NOMO-1 treated with dmso at 0.1 percent for 144 hours (cell line): ENCODE measurements at regions not wholly inside any gene's neighbourhood (a gene's known extent, or its start where the extent isn't known, plus 50 kb on each side); places are given as distances from the start of the nearest gene placed in this dataset.
"Not testable (repeated sequence)": the region's sequence is repeated elsewhere in the genome, so short reads cannot be mapped to it uniquely, and the experiment has no call there.

ENCODE experiments used
- DNase-seq: peaks from one replicate; lab custom pipeline; 2025; ENCODE audit not compliant: unreplicated experiment; lab: John Stamatoyannopoulos, UW

GRCh38 chr2:186354160-186354559 is 131.9 kb upstream of the ZC3H15 start:
- DNase-seq, result not testable (repeated sequence)

DNA sequence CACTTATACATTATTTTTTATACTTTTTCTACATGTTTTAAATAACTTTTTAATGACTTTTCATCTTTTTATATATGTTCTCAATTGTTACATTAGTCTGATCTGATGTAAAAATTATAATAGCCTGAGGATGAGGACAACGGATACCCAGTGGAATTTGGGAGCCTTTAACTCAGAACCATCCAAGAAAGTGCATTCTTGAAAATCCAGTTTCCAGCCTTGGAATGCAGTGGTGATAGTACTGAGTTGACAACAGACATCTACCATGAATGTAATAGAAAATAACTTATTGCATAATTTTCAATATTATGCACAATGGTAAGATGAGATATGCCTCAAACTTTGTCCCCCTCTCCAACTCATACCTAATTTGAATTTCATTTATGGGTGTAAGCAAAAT is 120.7 kb upstream of the ZC3H15 start:
- DNase-seq, result no peak

- no peak for DNase-seq
Measured at GRCh38 chr2:186379052-186379451, 107.0 kb upstream of the ZC3H15 start.

DNA sequence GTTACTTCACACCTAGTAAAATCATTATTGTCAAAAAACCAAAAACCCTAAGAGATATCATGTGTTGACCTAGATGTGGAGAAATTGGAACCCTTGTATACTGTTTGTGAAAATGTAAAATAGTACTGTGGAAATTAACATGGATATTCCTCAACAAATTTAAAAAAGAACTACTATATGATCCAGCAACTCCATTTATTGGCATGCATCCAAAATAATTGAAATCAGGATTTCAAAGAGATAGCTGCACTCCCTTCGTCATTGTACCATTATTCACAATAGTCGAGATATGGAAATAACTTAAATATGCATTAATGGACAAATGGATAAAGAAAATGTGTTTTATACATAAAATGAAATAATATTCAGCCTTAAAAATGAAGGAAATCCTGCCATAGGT is 105.3 kb upstream of the ZC3H15 start:
- DNase-seq, result no peak

- no peak for DNase-seq
Measured at GRCh38 chr2:186381573-186381972, 104.5 kb upstream of the ZC3H15 start.

- DNase-seq, result no peak
Measured at GRCh38 chr2:186382932-186383331, 103.1 kb upstream of the ZC3H15 start.

- no peak for DNase-seq
Measured at GRCh38 chr2:186384226-186384625, 101.8 kb upstream of the ZC3H15 start.

GRCh38 chr2:186385638-186386201 is 100.3 kb upstream of the ZC3H15 start:
- not testable (repeated sequence) for DNase-seq

GRCh38 chr2:186399082-186399644 is 86.9 kb upstream of the ZC3H15 start:
- DNase-seq, result no peak

GRCh38 chr2:186405842-186406241 is 80.2 kb upstream of the ZC3H15 start:
- DNase-seq, result no peak

- no peak for DNase-seq
Measured at GRCh38 chr2:186407611-186408010, 78.4 kb upstream of the ZC3H15 start.

DNA sequence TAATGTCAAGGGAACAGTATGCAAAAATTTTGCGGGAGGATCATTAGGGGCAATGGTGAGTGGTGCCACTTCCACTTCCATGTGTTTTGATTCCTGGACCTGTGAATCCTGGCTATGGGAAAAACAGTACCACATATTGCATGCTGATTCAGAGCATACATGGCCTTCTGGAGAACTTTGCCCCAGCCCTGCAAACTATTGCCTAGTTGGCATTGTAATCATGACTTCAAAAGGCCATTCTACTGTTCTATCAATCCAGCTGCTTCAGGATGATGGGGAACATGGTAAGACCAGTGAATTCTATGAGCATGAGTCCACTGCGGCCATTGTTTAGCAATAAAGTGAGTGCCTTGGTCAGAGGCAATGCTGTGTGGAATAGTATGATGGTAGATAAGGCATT is 75.3 kb upstream of the ZC3H15 start:
- DNase-seq, result no peak

- DNase-seq, result no peak
Measured at GRCh38 chr2:186422226-186422625, 63.8 kb upstream of the ZC3H15 start.

GRCh38 chr2:186423481-186423880 is 62.6 kb upstream of the ZC3H15 start:
- DNase-seq, result no peak

DNA sequence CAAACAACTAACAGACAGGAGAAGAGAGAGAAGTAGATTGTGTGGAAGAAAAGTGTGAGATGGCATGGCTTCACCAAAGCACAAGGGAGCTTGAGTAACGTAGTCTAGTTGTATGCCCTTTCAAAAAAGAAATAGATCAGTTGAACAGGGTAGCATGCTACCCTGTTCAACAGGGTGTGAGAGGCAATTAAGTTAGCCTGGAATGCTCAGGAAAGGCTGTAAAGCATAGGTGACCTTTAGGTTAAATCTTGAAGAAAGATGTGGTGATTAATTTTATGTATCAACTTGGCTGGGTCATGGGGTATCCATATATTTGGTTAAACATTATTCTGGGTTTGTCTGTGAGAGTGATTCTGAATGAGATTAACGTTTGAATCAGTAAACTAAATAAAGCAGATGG is 61.8 kb upstream of the ZC3H15 start:
- no peak for DNase-seq

DNA sequence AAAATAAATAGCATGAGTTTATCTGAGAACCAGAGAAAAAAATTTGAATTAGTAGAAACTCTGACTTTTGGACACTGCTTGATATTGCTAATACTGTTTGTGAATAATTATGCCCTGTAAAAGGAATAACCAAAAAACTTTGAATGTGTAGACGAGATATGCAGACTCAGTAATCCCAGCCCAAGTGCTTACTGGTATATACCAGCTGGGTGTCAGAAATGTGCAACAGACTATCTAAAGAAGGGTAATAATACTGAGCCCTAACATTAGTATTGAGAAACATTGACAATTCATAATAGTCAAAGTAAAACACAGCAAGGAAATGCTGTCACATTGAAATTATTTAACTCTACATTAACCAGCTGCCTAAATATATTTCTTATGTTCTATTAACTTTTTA is 60.5 kb upstream of the ZC3H15 start:
- no peak for DNase-seq

DNA sequence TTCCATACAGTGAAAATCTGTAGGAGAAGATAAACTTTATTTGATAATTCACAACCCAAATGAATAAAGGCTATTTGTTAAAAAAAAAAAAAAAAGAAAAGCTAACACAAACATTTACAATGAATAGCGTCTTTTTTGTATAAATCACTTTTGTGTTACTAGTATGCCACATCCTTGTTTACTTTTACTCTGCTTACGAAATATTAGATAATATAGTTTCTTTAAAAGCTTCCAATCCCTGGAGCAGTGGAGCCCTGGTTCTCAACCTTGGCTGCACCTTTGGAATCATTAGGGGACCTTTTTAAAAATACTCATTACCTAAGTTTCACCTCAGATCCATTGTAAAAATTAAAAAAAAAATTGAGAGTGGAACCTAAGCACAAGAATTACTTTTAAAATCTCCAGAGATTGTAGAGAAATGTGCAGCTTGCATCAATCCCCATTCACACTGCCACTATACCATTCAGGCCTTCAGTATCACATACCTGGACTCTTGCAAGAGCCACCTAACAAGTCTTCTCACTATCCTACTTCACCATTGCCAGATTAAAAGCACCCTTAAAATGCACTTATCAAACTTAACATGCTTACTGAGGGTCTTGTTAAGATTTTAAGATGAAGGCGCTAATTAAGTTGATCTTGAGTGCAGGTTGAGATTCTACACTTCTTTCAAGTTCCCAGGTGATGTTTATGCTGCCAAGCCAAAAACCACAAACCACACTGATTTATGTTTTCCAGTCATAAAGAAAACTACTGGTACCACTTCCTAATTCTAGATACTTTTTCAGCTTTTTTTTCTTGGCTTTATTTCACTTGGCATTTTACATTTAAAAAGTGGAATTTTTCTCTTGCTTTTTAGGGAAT is 59.7 kb upstream of the ZC3H15 start:
- DNase-seq, result no peak

GRCh38 chr2:186427017-186427350 is 59.1 kb upstream of the ZC3H15 start:
- not testable (repeated sequence) for DNase-seq

DNA sequence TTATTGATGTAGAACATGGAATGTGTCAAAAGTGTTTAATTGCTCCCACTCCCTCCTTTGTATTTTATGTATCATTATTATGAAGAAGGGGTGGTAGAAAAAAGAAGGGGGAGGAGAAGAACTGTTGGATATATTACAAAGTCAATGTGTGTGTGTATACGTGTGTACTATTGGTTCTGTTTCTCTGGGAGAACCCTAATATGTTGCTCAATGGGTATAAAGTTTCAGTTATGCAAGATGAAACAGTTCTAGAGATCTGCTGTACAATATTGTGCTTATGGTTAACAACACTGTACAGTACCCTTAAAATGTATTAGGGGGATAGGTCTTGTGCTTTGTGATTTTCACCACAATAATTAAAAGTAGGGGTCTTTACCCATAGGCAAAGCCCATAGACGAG is 58.1 kb upstream of the ZC3H15 start:
- no peak for DNase-seq

- no peak for DNase-seq
Measured at GRCh38 chr2:186429104-186429503, 57.0 kb upstream of the ZC3H15 start.

- DNase-seq, result no peak
Measured at GRCh38 chr2:186431306-186431705, 54.8 kb upstream of the ZC3H15 start.

GRCh38 chr2:186433040-186433439 is 53.0 kb upstream of the ZC3H15 start:
- DNase-seq, result no peak
